Hematopoietic multipotent progenitor cell (in vitro differentiated cells): ENCODE measurements at regions not wholly inside any gene's neighbourhood (a gene's known extent, or its start where the extent isn't known, plus 50 kb on each side); places are given as distances from the start of the nearest gene placed in this dataset.

Source experiments
- DNase-seq, 3 donors: peaks; one replicate each; pipeline ENCODE4 v3.0.0-alpha.2; 2011 to 2015; ENCODE audit warnings: low read depth in 2 of 3, low spot score in 2 of 3

DNA sequence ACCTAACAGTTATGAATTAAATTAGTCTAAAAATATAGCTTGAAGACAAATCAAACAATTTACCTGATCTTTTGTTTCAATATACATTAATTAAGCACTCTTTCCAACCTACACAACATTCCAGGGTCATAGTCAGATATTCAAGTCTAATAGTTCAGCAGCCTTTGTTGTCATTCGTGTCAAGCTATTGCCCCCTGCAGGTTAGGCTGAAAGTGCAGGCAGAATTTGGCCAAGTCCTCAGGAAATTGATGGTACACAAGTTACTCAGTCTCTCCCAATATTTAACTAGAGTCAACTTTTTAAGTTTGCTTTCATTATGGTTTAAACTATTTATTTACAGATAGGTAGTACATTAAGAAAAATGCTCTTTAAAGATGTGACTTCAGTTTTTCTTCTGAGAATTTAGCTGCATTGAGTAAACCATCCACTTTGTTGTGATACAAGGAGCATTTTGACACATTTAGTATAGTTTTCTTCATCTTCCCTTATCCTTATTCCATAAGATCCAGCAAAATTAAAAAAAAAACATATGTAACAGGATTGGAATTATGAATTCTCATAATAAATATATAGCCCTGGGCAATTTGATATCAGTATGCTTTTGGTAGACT, 130.3 kb upstream of the DPYD start:
- peak in 2 of 3 donors; percentile 72 to 87 for DNase-seq

- no peak for DNase-seq
Measured at GRCh38 chr1:98049370-98050135, 128.7 kb upstream of the DPYD start.

- no peak for DNase-seq
Measured at GRCh38 chr1:98048751-98049325, 128.0 kb upstream of the DPYD start.

GRCh38 chr1:98048244-98048643, 127.4 kb upstream of the DPYD start:
- peak in 2 of 3 donors; percentile 81 to 90 for DNase-seq

DNA sequence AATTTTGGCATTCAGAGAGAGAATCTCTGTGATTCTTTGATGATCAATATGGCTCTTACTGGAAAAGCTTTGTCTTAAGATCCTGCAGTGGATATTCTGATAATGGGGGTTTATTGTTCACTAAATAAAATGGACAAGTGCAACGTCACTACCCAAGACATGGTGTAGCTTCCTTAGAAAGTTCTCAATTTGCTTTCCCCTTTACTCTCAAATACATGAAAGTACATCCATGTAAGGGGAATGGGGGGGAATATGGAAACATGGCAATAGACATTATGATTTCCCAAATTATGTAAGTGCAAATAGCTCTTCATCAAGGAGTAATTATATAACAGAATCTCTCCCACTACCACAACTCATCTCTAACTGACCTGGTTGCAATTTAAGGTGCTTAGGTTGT, 126.3 kb upstream of the DPYD start:
- no peak for DNase-seq

DNA sequence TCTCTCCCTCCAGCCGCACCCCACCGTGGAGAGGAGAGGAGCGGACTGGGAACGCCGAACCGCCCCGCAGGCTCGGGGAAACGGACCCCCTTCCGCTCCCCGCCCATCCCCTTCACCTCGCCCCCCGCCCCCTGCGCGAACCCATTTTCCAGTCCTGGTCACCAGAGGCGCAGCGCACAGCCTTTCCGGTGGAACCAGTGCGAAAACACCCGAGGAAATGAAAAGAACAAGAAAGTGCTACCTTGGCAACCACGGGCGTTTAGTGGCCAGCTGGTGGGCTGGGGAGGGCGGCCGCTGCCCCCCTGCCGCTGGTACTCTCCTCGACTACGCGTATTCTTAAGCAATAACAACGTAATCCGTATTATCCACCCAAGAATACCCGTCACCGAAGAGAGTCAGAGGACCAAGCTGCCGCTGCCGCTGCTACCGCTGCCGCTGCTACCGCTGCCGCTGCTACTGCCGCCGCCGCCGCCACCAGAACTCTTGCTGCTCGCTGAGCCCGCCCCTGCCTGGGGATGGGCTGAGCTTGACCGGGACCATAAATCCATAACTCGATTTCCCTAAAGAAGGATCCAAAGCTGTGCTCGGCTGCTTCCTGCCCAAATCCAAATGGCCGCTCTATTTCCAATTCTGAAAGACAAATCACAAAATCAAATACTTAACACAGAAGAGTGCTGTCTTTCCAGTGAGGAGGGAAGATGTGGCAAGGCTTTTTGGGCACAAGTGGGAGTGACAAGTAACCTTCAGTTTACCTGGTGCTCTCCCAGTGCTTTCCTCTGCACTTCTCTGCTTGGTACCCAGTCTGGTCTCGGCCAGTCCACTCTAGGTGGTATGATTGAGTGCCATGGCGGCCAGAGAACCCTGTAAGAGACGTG, 125.2 kb upstream of the DPYD start:
- no peak for DNase-seq

- no peak for DNase-seq
Measured at GRCh38 chr1:98045211-98045766, 124.5 kb upstream of the DPYD start.

DNA sequence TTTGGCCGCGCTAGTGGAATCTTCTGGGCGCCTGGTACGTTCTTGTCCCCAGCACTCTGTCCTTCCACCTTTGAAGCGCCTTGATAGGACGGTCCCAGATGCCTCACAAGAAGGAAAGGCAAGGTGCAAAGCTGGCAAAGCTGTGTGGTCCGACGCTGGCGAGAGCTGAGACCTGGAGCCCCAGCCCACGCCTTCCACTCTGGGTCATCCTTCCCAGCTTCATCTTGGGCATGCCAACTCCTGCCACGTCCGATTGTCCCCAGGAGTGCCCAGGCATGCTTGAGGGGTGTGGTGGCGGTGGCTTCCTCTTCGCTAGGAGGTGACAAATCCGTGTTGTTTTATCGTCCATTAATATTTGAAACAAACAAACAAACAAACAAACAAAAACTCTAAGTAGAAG, 123.9 kb upstream of the DPYD start:
- no peak for DNase-seq

DNA sequence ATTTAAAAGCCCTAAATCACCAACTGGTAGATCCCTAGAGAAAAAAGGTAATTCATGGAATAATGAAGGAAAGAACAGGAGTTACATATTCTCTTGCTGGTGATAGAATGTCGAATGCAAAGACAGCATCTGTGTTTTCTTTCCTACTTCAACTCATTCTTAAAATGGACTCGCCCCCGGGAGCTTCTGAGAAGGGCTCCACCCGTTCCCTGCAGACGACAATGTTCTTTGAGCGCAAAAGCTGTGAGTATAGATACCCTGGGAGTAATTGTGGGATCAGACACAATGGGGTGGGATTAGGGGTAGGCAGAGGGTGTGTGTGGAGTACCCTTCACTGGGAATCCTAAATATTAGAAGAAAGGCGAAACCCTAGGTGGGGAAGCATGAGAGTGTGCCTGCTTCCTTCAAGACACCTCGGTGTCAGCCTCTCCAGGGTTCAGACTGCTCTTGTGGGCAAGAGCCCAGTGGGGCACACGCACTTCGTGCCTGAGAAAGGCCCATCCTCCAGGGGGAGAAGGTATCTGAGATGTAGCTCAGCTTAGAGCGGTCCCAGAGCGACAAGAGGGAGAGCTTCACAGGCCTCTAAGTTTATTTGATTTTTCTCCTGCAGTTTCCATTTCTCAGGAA, 123.3 kb upstream of the DPYD start:
- no peak for DNase-seq

GRCh38 chr1:98035602-98036002, 114.8 kb upstream of the DPYD start:
- DNase-seq: no peak

GRCh38 chr1:98034505-98034904, 113.7 kb upstream of the DPYD start:
- no peak for DNase-seq

- DNase-seq: no peak
Measured at GRCh38 chr1:98032958-98033357, 112.1 kb upstream of the DPYD start.

- DNase-seq: no peak
Measured at GRCh38 chr1:98030976-98031375, 110.1 kb upstream of the DPYD start.

- no peak for DNase-seq
Measured at GRCh38 chr1:98030483-98030882, 109.6 kb upstream of the DPYD start.

- no peak for DNase-seq
Measured at GRCh38 chr1:98028800-98029199, 108.0 kb upstream of the DPYD start.

GRCh38 chr1:98027103-98027705, 106.4 kb upstream of the DPYD start:
- DNase-seq: no peak

DNA sequence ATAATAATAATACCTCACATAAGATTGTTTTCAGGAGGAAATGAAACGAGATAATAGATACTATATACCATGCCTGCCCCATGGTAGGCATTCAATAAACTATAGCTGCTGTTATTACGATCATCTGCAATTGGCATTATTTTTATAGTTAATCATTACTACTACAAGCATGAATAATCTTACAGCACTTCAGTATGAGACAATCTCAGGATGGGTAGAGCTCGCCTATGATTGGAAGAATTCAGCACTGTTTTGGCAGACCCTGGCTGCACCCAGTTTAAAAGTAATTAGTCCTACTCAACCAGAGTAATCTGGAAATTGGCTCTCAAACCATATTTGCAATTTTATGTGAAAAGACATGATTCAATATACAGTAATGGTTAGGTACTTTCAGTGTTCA, 105.0 kb upstream of the DPYD start:
- no peak for DNase-seq

DNA sequence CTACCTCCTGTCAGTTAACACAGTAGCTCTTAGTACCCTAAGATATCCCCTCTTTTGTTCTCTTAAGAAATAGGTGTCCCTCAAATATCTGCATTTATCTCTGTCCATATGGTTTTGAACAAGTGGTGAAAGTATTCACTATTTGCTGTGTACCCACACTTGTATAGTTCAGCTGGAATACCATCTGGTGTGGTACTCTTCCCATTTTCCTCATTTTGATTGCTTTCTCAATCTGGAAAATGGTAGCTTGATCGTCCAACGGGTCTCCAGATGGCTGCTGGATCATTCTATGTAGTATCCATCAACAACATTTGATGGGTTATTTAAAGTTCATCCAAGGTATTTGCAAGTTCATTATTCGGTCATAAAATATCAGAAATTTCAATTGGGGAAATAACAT, 100.3 kb upstream of the DPYD start:
- no peak for DNase-seq

- peak in 1 of 3 donors; percentile 9 for DNase-seq
Measured at GRCh38 chr1:98019747-98020146, 98.9 kb upstream of the DPYD start.

DNA sequence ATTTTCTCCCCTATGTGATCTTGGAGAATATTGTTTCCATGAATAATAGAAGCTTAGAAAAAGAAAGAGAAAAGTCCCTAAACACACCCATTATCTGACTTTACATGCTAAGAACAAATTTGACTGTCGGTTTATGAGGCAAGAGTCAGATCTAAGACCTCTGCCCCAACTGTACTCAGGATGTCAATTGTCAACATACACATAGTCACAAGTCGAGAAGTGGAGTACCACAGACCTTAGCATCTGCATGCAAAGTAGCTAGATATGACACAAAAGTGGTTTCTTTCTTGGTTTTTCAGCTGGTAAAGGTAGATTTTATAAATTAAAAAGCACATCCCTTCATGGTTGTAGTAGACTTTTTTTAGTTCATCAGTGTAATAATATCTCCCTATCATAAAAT, 97.2 kb upstream of the DPYD start:
- no peak for DNase-seq
